ENCODE measurements at regions not wholly inside any gene's neighbourhood (a gene's known extent, or its start where the extent isn't known, plus 50 kb on each side); places are given as distances from the start of the nearest gene placed in this dataset.
"Not testable (repeated sequence)": the region's sequence is repeated elsewhere in the genome, so short reads cannot be mapped to it uniquely, and the experiment has no call there.

- not testable (repeated sequence) for DNase-seq
Observed at GRCh38 chr16:70014915-70015314, 63.8 kb downstream of the CLEC18A start.

DNA sequence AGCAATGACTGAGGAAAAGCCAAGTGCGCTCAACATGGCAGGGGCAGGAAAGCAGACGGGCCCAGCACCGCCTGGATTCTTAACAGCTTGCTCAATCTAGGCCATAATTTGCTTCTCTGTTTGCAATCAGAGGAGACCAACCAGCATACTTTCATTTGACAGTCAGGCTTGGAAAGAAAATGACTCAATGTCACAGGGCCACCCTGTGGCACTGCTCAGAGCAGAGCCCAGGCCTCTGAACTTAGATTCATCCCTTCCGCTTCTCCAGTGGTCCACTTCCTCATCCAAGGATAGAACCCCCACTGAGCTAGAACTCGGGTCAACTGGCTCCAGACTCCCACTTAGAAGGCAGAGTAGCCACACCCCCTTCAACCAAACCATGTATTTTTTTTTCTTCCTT is 65.6 kb downstream of the CLEC18A start:
- DNase-seq: not testable (repeated sequence)

DNA sequence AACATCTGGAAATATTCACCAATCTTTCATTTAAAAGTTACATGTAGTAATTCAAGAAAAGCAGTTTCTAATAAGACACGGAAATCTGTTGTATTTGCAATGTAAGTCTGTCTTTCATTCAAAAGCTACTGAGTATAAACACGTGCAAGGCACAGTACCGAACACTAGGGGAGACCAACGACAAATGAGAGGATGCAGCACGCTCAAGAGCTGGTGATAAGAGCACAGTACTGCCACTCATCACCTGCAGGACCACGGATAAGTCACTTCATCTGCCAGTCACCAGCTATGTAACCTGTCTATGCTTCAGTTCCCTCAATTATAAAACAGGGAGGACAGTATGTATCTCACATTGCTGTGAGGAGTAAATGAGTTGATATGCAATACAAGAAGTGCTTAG is 67.1 kb downstream of the CLEC18A start:
- peak; percentile 44 to 79 for DNase-seq

DNA sequence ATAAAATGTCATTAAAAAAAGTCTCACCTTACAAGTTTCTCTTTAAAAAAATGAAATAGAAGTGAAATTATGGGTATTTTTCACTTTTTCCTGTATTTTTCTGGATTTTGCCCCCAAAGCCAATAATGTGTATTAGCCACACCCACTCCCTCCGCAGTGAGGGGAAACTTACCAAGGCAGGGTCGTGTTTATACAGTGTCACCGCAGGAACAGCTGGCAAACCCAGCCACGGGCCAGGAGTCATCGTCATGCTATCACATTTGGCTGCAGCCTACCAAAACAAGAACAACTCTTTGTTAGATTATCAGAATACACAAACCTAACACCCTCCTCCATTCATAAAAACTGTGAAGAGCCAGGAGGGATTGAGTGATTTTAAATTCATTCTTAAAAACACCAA is 72.1 kb downstream of the CLEC18A start:
- not testable (repeated sequence) for DNase-seq

- DNase-seq: not testable (repeated sequence)
Observed at GRCh38 chr16:70023956-70024355, 72.8 kb downstream of the CLEC18A start.

DNA sequence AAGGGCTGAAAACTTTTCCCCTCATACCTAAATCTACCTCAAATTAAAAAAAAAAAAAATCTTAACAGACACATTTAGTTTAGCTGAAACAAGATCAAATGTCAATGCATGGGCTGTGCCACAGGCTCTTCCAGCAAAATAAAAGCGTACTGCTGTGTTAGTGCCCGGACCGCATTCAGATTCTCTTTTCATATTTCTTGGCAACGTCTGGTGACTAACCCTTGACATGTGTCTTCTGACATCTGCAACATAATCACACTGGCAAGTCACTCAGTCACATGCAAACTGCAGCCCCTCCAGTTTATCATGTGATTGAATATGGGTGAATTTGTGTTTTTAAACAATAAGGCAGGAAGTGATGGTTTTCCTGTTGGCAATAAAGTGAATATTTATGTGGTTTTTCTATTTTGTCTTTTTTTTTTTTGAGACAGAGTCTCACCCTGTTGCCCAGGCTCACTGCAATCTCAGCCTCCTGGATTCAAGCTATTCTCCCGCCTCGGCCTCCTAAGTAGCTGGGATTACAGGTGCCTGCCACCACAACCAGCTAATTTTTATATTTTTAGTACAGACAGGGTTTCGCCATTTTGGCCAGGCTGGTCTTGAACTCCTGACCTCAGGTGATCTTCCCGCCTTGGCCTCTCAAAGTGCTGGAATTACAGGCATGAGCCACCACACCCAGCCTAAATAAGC is 75.2 kb downstream of the CLEC18A start:
- peak; percentile 67 to 81 for DNase-seq

- not testable (repeated sequence) for DNase-seq
Observed at GRCh38 chr16:70032906-70033305, 81.2 kb upstream of the PDPR start.

- DNase-seq: not testable (repeated sequence)
Observed at GRCh38 chr16:70037913-70038312, 76.2 kb upstream of the PDPR start.

- not testable (repeated sequence) for DNase-seq
Observed at GRCh38 chr16:70040554-70040953, 73.6 kb upstream of the PDPR start.

DNA sequence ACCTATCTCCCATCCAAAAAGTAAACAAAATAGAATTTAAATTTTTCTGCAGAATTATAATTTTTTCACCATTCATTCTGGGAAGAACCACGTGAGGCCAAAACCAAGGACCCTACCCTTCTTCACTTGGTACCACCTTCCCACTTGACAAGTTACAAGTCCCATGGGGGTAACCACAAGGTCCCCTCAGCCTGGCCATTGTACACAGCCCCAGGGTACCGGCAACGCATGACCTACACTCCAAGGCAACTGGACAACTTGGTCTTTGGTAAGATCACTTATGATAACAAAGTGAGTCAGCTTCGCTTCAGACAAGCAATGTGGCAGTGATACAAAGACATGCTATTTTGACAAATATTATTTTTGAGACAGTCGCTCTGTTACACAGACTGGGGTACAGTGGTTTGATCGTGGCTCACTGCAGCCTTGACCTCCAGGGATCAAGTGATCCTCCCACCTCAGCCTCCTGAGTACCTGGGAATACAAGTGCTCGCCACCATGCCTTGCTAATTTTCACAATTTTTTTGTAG is 70.5 kb upstream of the PDPR start:
- not testable (repeated sequence) for DNase-seq

DNA sequence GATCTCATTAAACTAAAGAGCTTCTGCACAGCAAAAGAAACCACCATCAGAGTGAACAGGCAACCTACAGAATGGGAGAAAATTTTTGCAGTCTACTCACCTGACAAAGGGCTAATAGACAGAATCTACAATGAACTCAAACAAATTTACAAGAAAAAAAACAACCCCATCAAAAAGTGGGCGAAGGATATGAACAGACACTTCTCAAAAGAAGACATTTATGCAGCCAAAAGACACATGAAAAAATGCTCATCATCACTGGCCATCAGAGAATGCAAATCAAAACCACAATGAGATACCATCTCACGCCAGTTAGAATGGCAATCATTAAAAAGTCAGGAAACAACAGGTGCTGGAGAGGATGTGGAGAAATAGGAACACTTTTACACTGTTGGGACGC is 67.6 kb upstream of the PDPR start:
- not testable (repeated sequence) for DNase-seq

DNA sequence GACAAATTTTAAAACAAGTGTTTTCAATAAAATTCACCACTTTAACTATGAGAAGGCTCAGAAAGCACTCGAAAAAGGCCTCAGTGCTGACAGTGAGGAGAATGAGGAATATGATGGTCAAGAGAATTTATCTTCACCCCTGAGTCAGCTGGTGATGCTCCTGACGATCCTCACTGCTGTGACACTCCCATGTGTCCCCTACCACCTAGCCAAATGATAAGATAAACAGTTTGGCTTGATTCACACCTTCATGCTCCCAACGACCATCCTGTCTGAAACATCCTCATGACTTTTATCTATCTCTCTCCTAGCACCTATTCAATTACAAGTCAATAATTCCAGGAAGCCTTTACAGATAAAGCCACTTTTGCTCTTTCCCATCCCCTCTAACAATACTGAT is 66.0 kb upstream of the PDPR start:
- not testable (repeated sequence) for DNase-seq

- DNase-seq: not testable (repeated sequence)
Observed at GRCh38 chr16:70058056-70058455, 56.1 kb upstream of the PDPR start.

- DNase-seq: not testable (repeated sequence)
Observed at GRCh38 chr16:70059429-70059828, 54.7 kb upstream of the PDPR start.

GRCh38 chr16:70060521-70061027 is 53.6 kb upstream of the PDPR start:
- DNase-seq: not testable (repeated sequence)

- DNase-seq: not testable (repeated sequence)
Observed at GRCh38 chr16:70061671-70062218, 52.4 kb upstream of the PDPR start.

DNA sequence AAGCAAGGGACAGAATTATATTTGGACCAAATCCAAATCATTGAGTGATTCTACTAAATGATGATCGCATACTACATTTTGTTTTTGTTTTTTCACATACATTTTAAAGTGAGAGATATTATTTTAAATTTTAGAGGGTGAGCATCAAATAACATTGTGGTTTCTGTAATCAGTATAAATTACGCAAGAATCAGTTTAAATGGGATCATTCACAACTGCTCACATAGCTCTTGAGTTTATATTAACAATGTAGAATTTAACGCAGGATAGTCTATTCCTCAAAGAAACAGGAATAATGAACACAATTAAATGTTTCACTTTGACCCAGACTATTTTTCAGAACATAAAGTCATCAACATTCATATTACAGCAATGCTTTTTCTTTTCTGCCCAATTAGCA is 51.2 kb upstream of the PDPR start:
- not testable (repeated sequence) for DNase-seq

Measured in CD4-positive, alpha-beta T cell treated with Interferon alpha-2 for 1 hour (primary cell).